LoVo (cell line): ENCODE measurements at regions not wholly inside any gene's neighbourhood (a gene's known extent, or its start where the extent isn't known, plus 50 kb on each side); places are given as distances from the start of the nearest gene placed in this dataset.
"Not testable (repeated sequence)": the region's sequence is repeated elsewhere in the genome, so short reads cannot be mapped to it uniquely, and the experiment has no call there.

Experiments used
- DNase-seq: peaks from one replicate; pipeline ENCODE4 v3.0.0-alpha.2; 2016; ENCODE audit warnings: low spot score

DNA sequence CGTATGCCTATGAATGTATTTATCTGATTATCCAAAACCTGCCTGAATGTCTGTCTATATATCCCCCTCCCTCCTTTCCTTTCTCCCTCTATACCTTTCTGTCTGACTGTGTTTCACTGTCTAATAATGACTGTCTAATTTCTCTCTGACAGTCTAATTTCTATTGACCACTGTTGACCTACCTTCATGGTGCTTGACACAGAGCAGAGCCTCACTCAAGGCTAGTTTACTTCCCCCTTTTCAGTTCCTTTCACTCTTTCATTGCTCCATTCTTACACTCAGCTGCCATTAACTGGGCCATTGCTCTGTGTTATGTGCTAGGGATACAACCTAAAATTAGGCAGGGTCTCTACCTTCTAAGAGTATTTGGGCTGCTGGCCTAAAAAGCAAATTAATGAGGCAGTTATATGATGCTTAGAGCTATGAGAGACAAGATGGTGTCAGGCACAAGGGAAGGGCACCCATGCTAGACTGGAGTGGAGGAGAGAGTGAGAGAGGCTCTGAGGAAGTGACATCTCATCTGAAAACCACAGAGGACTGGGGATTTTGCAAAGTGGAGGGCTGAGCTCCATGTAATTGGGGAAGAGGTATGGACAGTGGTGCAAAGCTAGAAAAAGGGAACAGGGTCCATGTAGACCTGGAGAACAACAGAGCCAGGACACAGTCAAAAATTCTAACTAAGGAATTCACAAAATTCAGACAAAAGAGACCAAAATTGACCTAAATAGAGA, 348.6 kb upstream of the CHRNA7 start:
- DNase-seq, result not testable (repeated sequence)

DNA sequence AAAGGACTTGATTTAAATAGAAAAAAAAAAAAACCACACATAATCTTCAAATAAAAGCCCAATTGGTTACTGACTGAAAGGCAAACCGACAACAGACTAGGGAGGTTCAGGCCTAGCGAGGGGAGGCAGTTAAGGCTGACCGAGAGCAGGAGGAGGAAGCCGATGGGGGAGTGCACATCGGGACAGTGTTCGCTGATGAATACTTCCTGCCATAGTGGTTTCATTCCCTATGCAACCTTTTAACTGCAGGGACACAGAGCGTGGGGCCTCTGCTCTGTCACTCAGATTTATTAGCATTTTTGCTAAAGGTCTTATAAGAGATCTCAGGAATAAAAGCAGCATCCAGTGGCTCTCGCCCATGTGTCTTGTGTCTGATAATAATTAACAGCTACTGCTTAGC, 343.2 kb upstream of the CHRNA7 start:
- DNase-seq, result not testable (repeated sequence)

DNA sequence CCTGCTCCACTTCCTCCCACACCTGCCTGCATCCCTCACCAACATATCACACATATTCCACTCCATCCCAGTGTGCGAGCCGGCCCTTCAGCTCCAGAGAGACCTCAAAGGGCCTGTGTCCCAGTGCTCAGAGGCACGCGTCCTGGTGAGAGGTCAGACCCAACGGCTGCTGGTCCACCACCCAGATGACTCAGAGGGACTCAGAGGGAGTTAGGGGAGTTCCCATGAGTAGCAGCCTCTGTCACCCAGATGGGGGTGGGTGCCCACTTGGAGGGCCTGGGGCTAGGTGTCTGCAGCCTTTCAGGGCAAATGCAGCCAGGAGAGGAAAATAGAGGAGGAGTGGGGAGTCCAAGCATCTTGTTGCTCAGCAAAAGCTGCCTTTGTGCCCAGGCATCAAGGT, 333.8 kb upstream of the CHRNA7 start:
- not testable (repeated sequence) for DNase-seq

DNA sequence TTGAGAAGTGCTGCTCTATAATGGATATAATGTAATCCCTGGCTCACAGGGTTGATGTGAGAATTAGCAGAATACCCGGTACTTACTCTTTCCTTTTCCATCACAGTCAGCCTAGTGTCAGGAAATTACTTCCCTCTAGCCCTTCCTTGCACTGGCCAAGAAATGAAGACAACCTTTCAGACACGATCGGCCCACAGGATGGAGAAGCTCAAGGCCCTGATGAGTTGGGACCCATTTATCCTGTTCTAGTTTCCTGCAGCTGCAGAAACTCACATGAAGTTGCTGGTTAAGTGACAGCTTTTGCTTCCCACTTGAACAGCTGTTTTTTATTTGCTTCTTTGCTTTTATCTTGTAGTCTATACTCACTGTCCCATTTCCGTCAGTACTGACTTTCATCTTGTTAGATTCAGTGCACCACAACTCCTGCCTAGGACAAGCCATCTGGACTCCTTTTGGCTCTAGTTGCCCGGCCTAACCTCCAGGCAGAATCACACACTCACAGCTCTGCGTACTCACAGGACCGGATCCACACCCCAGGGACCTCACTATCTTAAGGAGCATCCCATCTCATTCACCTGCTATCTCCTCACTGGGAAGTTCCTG, 325.1 kb upstream of the CHRNA7 start:
- not testable (repeated sequence) for DNase-seq

DNA sequence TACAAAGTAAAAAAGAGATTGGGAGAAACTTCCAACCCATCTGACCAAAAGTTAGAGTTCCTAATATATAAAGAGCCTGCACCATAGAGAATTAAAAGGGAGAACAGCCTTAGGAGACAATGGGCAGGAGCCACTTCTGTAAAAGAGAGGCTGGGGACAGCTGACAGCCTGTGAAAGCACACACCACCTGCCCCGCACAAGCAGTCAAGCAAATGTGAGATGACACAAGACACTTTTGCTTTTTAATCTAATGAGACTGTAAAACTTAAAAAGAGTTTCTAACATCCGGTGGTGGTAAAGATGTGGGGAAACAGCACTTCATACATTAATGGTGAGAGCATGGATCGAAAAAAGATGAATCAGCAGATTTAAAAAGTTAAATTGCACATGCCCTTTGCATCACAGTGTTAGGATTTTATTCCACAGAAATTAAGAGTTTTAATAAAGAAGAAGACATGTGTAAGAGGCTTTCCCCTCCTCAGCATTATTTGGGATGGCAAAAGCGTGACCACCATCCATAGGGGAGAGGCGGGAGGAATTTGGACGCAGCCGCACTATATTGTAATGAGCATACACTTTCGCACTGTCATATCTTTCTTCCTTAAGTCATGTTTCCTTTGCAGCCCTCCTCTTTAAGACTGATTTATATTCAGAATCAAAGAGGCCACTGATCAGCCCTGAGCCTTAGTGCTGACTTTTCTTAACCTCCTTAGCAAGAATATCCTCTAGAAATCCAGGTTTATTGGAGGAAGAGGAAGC, 322.2 kb upstream of the CHRNA7 start:
- not testable (repeated sequence) for DNase-seq

DNA sequence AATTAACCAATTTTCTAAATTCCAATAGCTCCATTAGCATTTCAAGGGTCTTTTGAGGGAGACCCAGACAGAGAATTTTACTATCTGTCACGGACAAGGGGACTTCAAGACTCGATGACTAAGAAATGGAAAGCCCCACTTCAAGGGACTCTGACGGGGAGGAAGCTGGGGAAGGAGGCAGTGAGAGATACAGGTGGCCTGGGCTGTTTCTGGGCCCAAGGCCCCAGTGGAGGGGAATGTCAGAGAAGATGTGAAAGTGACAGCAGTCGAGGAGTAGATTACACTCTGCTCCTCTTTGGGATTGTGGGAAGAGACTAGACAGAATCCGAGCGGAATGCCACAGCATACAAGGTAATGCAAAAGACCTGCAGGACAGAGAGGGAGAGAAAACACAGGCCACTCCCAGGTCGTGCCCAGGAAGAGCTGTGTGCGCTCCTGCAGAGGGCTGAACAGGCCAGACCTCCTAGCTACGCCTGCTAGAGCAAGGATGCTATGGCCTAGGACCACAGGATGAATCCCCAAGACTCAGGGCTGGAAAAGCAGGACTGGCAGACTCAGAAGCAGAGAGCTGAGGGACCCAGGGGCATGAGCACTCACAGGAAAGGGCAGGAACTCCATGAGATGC, 321.5 kb upstream of the CHRNA7 start:
- not testable (repeated sequence) for DNase-seq

DNA sequence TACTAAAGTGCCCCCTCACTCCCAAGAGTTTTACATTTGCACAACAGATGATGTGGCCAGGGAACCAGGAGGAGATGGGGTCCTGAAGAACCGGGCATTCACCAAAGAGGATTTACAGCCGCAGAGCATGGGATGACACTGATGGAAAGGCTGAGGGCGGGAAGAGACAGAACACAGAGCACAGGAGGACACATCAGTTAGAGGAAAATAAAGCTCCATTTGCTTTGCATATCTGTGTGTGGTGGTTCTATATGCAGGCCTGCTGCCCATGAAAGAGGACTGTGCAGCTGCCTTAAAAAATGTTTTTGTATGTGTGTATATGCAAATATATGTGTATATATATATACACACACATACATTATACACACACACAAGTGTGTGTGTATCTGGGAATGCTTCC, 320.8 kb upstream of the CHRNA7 start:
- not testable (repeated sequence) for DNase-seq

DNA sequence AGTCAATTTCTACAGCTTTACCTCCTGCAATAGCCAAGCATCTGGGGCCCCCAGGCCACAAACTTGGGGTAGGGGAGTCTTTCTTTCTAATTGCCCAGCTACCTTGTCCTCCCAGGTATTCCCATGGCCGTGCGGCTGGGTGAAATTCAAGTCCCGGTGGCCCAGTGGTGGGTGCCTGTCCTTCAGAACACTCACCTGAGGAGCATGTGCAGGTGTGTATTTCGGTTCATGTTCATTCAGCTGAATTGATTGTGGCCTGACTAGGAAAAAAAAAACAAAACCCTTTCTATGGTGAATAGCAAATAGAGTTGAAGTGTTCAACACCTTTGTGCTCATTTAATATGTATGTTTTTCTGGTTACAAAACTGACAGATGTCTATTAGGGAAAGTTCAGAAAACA, 319.5 kb upstream of the CHRNA7 start:
- not testable (repeated sequence) for DNase-seq

DNA sequence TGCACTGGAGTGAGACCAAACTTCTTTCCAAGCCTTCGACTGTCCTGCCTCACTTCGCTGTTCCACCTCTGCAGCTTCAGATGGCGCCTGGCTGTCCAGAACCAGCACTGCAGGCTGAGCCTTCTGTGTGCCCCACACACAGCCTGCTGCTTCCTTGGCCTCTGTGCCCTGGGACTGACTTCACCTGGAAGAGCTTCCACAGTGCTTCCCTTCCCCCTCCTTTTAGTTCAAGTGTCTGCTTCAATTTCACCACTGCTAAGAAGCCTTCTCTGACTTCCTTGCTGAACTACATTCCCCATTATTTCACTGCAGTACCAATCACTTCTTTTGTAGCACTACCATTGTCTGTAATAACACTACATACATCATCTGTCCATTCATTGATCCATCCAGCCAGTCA, 315.1 kb upstream of the CHRNA7 start:
- DNase-seq, result not testable (repeated sequence)

DNA sequence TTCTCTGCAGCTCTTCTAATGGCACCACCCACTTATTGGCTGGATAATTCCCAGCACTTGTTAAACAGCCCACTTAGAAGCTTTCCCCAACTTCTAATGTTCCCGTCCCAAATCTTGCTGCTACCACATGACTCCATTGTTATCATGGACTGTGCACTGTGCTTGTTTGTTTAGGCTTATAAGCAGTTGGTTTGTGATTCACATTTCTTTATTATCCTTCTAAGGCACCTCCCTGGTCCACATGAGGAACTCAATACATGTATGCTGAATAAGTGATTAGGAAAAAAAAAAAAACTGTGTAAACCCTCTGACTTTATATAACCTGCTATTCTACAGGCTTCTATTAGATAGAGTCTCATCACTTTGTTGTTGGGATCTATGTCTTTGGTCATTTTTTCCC, 311.7 kb upstream of the CHRNA7 start:
- DNase-seq, result not testable (repeated sequence)

DNA sequence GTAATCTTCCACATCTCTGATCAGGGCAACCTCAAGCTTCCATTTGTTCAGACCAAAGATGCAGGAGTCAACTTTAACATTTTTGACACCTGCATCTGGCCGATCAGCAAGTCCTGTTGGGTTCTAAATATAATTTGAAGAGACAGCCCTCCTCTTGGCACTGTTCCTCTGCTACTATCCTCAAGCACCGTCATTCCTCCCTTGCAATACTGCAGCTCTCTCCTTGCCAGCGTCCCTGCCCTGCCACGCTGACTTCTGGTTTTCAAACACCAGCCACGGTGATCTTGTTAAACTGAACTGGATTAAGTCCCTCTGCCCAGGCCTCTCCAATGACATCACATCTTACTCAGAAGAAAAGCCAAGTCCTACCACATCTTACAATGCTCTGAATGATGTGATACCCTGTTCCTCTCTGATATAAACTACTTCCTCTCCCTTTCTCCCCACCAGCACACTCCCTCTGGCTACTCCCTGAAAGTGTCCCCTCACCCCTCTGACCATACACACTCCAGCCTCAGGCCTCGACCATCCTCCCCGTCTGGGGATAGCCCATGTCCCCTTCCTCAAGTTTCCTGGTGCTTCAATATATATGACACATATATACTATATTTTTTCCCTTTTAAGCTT, 310.8 kb upstream of the CHRNA7 start:
- not testable (repeated sequence) for DNase-seq

DNA sequence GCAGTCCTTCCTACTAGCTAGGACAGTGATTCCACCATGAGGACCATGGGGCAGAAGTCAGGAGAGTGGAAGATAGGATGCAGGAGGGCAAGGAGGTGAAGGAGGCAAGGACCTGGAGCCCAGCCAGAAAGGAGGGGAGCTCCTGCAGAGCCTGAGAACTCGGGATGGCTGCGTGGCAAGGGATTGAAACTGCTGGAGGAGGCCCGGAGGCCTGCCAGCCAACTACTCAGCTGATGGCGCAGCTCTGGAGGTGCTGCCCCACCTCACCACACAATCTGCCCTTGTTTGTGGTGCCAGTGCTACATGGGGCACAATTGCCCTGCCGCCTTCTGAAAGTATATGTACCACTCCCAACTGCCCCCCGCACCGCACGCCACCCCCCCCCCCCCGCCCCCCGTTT, 307.3 kb upstream of the CHRNA7 start:
- DNase-seq, result not testable (repeated sequence)

DNA sequence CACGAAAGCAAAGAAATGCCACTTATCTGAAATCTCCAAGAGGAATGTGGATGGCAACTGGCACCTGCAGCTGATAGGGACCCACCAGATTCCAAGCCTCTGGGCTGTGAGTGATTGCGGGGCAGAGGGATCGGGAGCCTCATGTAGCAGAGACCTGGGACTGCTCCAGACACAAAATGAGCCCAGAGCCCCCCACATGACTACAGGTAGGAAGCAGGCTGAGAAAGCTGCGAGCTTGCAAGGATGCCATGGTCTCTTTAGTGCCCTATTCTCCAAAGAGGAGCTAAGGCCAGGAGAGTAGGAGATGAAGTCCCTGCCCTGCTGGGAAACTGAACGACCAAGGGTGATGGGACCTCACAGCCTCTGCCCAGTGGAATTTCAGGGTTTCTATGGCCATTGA, 305.4 kb upstream of the CHRNA7 start:
- not testable (repeated sequence) for DNase-seq

DNA sequence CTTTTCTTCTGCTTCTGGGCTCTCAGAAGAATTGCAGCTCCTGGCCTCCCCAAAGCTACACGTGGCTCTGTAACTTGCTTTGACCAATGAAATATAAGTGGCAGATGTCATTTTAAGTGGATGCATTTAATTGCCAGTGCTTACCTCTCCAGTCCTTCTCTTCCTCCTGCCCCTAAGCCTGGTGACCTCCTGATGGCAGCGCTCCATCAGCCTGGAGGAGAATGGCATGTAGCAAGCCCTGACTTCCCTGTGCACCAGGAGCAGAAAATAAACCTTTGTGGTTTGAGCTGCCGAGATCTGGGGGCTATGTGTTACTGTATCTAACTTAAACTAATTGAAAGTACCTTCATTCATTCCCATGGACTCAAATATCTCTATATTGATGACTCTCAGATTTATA, 304.7 kb upstream of the CHRNA7 start:
- DNase-seq, result not testable (repeated sequence)

DNA sequence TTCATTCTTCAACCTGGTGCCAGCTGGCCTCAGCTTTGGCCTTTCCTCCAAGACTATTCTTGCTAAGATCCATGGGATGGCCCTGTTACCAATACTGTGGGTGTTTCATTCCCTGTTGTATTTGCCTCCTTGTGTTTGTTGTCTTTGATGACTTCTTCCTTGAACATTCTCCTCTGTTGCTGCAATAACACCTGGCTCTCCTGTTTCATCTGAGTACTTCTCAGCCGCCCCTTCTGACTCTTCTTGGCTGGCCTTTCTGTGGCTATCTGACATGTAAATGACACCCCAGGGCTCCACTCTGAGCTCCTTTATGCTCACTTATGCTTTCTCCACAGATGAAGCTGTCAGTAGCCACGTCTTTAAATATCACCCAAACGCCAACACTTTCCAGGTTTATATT, 302.7 kb upstream of the CHRNA7 start:
- no peak for DNase-seq

DNA sequence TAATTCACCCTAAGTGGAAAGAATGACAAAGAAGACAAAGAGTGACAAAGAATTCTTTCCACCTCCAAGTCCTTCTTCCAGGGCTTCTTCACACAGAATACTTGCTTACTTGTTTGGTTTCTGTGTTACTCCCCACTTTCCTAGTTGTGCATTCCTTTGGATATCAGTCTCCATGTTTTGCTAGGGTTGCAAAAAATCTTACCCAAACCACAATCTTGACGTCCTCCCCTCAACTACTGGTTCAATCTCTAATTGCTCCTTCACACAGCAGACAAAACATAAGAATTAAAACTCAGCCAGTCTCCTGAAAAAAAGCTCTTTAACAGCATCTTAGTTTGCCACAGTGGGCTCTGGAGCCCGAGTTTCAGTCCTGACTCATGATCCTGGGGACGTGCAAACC, 297.6 kb upstream of the CHRNA7 start:
- DNase-seq, result no peak

DNA sequence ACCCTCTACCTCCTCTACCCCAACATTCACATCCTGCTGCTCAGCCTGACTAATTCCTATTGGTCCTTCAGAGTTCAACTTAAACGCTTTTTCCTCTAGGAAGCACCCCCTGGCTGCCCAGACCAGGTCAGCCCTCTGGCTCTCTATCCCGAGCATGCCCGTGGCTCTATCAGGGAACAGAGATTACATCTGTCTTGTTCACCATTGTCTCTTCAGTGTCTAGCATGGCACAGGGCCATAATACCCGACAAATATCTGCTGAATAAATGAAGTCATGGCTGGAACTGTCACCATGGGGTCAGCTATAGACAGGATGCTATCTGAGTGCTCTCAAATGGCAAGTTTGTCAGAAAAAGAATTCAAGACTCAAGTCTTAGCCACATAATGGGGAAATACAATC, 296.9 kb upstream of the CHRNA7 start:
- no peak for DNase-seq

DNA sequence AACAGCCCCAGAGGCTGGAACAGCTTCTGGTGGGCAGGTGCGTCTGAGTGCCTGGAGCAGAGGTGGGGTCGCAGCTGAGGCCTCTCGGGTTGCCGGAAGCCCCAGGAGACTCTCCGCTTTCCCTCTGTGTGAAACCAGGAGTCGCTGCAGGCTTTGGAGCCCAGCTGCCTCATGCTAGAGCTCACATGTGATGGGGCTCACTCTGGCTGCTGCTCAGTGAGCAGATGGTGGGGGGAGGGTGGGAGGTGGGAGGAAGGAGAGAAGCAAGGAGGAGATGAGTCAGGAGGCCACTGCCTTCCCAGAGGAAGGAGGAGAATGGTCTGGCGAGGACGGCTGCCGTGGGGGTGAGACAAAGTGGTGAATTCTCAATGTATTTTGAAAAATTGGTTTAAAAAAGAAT, 290.1 kb upstream of the CHRNA7 start:
- no peak for DNase-seq

DNA sequence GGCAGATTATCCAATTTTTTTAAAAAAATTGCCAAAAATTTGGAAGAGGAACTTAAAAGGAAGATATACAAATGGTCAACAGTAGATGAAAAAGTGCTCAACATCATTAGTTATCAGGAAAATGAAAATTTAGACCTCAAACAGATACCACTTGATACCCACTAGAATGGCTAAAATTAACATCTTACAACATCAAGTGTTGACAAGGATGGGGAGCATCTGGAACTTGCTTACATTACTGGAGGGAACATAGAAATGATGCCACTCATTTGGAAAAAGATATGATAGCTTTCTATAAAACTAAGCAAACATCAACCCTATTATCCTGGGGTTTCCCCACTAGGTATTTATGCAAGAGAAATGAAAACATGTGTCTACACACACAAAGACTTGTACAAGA, 284.5 kb upstream of the CHRNA7 start:
- no peak for DNase-seq

DNA sequence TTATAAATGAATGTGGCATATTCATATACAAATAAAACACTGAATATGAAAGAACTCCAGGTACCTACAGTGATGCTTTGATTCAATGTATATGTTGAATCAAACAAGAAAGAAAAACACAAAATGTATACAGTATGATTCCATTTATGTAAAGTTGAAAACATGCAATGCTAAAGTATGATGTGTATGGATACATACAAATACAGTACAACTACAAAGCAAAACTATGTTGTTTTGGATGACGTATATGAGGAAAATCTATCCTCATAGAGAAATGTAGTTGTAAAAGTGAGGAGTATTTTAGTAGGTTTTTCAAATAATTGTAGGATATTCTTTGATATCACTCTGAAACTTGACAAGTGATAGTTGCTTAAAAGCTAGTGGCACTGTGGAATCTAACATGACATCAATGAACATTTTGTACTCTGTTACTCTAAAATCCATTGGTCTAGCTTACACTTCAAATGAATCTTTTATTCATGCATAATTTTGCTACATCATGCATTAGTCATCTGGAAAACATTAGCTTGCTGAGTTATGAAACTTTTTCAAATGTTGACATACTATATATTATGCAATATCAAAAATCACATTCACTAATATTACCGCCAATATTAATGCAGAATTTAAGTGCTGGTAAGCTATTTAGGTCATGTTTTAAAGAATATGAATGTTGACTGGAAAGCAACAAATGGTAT, 278.1 kb upstream of the CHRNA7 start:
- no peak for DNase-seq

DNA sequence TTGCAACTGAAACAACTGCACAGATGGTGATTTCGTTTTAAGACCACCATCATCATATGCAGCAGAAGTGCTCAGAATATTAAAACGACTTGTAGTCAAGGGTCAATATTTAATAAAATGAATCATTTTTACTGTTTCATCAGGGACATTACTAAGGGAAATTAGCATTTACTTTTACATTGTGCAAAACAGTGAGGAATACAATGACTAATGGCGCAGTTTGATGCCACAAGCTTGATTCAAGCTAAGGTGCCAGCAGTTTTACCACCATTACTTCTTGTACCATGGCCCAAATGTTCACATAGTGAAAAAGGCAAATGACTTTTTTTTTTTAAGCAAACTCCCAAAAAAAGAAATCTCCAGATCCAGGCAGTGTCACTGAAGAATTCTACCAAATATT, 277.4 kb upstream of the CHRNA7 start:
- no peak for DNase-seq

DNA sequence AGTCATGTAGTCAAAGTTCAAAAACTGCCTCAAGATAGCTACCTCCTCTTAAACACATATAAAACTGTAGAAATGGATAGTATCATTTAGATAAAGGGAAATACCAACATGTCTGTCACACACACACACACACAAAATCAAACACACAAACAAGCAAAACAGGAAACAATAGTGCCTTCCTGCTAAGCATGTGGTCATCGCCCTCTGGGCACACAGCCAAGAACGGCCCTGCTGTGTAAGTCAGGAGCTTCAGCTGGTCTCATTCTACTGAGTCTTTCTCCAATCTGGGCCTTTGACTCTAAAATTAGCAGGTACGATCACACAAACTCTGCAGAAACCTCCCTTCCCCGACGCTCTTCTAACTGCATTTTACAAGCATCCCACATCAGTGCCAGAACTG, 272.2 kb upstream of the CHRNA7 start:
- DNase-seq, result peak; percentile 77
